ENCODE measurements at regions not wholly inside any gene's neighbourhood (a gene's known extent, or its start where the extent isn't known, plus 50 kb on each side); places are given as distances from the start of the nearest gene placed in this dataset.

DNA sequence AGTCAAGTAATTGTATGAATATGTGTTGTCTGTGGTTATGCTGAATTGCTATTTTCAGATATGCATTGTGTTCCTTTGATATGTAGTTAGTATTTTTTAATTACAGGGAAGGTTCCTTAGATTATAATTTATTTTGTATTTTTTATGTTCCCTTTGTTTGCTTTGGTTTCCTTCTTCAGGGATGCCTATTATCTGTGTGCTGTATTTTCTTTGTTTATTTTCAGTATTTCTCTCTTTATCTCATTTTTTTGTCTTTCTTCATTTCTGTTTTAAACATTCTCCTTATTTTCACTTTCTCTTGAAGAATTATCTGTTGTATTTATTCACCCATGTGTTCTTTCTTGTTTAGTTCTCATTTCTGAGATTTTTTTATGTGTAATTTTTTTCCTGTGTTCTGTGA lies 163.1 kb downstream of the EMP1 start:
- TF ChIP-seq EZH2 (IDR thresholded peaks at IDR 0.05; ENCODE audit: borderline replicate concordance) = no peak
- TF ChIP-seq, protein P1, sequence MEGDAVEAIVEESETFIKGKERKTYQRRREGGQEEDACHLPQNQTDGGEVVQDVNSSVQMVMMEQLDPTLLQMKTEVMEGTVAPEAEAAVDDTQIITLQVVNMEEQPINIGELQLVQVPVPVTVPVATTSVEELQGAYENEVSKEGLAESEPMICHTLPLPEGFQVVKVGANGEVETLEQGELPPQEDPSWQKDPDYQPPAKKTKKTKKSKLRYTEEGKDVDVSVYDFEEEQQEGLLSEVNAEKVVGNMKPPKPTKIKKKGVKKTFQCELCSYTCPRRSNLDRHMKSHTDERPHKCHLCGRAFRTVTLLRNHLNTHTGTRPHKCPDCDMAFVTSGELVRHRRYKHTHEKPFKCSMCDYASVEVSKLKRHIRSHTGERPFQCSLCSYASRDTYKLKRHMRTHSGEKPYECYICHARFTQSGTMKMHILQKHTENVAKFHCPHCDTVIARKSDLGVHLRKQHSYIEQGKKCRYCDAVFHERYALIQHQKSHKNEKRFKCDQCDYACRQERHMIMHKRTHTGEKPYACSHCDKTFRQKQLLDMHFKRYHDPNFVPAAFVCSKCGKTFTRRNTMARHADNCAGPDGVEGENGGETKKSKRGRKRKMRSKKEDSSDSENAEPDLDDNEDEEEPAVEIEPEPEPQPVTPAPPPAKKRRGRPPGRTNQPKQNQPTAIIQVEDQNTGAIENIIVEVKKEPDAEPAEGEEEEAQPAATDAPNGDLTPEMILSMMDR (IDR thresholded peaks at IDR 0.05; ENCODE audit: poor library complexity) = no peak
